ENCODE measurements at regions not wholly inside any gene's neighbourhood (a gene's known extent, or its start where the extent isn't known, plus 50 kb on each side); places are given as distances from the start of the nearest gene placed in this dataset.

DNA sequence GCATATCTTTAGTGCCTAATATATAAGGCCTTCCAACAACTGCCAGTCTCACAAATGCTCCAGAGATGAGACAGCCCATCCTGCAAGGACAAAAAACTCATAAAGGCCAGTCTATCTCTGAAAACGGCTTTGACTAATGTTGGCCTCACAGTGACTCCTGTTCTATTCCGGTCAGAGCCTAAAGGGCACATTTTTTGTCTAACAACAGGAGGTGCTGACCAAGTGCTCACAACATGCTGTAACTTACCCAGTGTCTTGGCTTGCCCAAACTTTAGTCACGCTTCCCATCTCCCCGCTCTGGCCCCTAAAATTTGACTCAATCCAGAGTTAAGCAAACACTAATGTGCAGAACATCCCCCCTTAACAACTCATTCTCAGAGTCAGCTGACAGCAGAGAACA is 1411.2 kb upstream of the MIR17HG start:
- H3K4me3 ChIP-seq = no peak overlapping the region
- no peaks in the 10 kb centered on the region for H3K27me3 ChIP-seq
- intact Hi-C loops (cut with DNase I; ENCODE audit: low total_unique reads) (no loop called here), in situ Hi-C loops (cut with MboI; ENCODE audit: low pct_ligation_motif_present in 1 of 4, low pct_unique_long_range_greater_than_20kb in 1 of 4, low sequenced_read_pairs in 3 of 4) (no loop called here)
- no peaks in the 10 kb centered on the region for H3K36me3 ChIP-seq
- 82 to 90% methylated on average over 2 to 4 of the region's 4 CpGs for WGBS, 2 donors (ENCODE audit: low coverage in 1 of 2)
- no peak for DNase-seq
- no peak overlapping the region for H3K27ac ChIP-seq
- H3K4me1 ChIP-seq = no peaks in the 10 kb centered on the region
- TF ChIP-seq EP300 (IDR thresholded peaks at IDR 0.05; ENCODE audit: low read depth) = no peak
- TF ChIP-seq POLR2A (IDR thresholded peaks at IDR 0.05) = no peak
- TF ChIP-seq, protein P1, sequence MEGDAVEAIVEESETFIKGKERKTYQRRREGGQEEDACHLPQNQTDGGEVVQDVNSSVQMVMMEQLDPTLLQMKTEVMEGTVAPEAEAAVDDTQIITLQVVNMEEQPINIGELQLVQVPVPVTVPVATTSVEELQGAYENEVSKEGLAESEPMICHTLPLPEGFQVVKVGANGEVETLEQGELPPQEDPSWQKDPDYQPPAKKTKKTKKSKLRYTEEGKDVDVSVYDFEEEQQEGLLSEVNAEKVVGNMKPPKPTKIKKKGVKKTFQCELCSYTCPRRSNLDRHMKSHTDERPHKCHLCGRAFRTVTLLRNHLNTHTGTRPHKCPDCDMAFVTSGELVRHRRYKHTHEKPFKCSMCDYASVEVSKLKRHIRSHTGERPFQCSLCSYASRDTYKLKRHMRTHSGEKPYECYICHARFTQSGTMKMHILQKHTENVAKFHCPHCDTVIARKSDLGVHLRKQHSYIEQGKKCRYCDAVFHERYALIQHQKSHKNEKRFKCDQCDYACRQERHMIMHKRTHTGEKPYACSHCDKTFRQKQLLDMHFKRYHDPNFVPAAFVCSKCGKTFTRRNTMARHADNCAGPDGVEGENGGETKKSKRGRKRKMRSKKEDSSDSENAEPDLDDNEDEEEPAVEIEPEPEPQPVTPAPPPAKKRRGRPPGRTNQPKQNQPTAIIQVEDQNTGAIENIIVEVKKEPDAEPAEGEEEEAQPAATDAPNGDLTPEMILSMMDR (IDR thresholded peaks at IDR 0.05) = no peak
- no peak for TF ChIP-seq POLR2AphosphoS5 (IDR thresholded peaks at IDR 0.05)
- no peaks in the 10 kb centered on the region for H3K9me3 ChIP-seq

DNA sequence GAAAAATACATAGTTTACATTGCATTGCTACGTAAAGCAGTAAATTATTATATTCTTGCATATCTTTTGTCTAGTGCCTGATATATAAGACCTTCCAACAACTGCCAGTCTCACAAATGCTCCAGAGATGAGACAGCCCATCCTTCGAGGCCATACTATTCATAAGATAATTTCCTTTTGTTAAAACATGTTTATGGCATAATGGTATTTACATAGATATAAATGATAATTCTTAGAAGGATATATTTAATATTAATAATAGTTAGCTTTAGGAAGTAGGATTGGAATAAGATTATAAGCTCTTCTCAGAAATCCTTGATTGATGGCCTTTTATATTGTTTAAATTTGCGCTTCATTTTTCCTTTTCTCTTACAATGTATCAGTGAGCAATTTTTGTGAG is 1410.1 kb upstream of the MIR17HG start:
- 68 to 87% methylated on average over 3 of the region's 3 CpGs for WGBS, 2 donors (ENCODE audit: low coverage in 1 of 2)
- no peak overlapping the region for H3K27ac ChIP-seq
- intact Hi-C loops (cut with DNase I; ENCODE audit: low total_unique reads) (no loop called here), in situ Hi-C loops (cut with MboI; ENCODE audit: low pct_ligation_motif_present in 1 of 4, low pct_unique_long_range_greater_than_20kb in 1 of 4, low sequenced_read_pairs in 3 of 4) (no loop called here)
- DNase-seq = no peak
- no peaks in the 10 kb centered on the region for H3K36me3 ChIP-seq
- no peak for TF ChIP-seq POLR2AphosphoS5 (IDR thresholded peaks at IDR 0.05)
- TF ChIP-seq, protein P1 (IDR thresholded peaks at IDR 0.05) = no peak
- no peaks in the 10 kb centered on the region for H3K27me3 ChIP-seq
- no peak overlapping the region for H3K4me3 ChIP-seq
- no peaks in the 10 kb centered on the region for H3K9me3 ChIP-seq
- H3K4me1 ChIP-seq = no peaks in the 10 kb centered on the region

DNA sequence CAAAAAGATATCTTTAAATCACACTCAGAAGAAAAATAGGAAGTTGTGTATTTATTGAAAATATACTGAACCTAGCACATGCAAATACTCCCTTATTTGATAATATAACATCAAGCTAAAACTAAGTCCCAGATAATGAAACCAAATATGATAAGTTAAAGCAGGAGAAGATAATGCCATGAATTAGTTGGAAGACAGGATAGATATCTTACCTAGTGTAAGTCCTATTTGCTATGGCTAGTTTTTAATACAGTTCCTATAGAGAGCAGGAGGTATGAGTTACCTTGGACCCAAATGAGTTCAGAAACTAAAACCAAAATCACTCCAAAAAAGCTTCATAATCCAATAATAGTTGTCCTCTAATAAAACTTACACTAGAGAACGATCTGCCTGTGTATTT is 1407.1 kb upstream of the MIR17HG start:
- 60 to 67% methylated on average over 1 of the region's 1 CpG for WGBS, 2 donors (ENCODE audit: low coverage in 1 of 2)
- Histone ChIP-seq H3K36me3 (no peaks in the 10 kb centered on the region), H3K9me3 (no peaks in the 10 kb centered on the region), H3K27me3 (no peaks in the 10 kb centered on the region), H3K4me3 (no peak overlapping the region), H3K27ac (no peak overlapping the region), H3K4me1 (no peaks in the 10 kb centered on the region)
- in situ Hi-C loops (cut with MboI; ENCODE audit: low pct_ligation_motif_present in 1 of 4, low pct_unique_long_range_greater_than_20kb in 1 of 4, low sequenced_read_pairs in 3 of 4) (no loop called here), intact Hi-C loops (cut with DNase I; ENCODE audit: low total_unique reads) (no loop called here)
- no peak for TF ChIP-seq EP300 (IDR thresholded peaks at IDR 0.05; ENCODE audit: low read depth)
- TF ChIP-seq POLR2AphosphoS5 (IDR thresholded peaks at IDR 0.05) = no peak
- no peak for TF ChIP-seq POLR2A (IDR thresholded peaks at IDR 0.05)
- TF ChIP-seq, protein P1 (IDR thresholded peaks at IDR 0.05) = no peak
- no peak for DNase-seq

- intact Hi-C loops (cut with DNase I; ENCODE audit: low total_unique reads) = no loop called here
- TF ChIP-seq, protein P1 (IDR thresholded peaks at IDR 0.05) = no peak
- TF ChIP-seq EP300 (IDR thresholded peaks at IDR 0.05; ENCODE audit: low read depth) (no peak), POLR2A (IDR thresholded peaks at IDR 0.05) (no peak), POLR2AphosphoS5 (IDR thresholded peaks at IDR 0.05) (no peak)
- DNase-seq = no peak
- Histone ChIP-seq H3K27ac (no peak overlapping the region), H3K9me3 (no peaks in the 10 kb centered on the region), H3K27me3 (no peaks in the 10 kb centered on the region), H3K4me1 (no peaks in the 10 kb centered on the region), H3K4me3 (no peak overlapping the region), H3K36me3 (no peaks in the 10 kb centered on the region)
- in situ Hi-C loops (cut with MboI; ENCODE audit: low pct_ligation_motif_present in 1 of 4, low pct_unique_long_range_greater_than_20kb in 1 of 4, low sequenced_read_pairs in 3 of 4) = no loop called here
Observed at GRCh38 chr13:89943139-89943538, 1404.3 kb upstream of the MIR17HG start.
